Tibial nerve (tissue), 4 donors: ENCODE measurements at regions not wholly inside any gene's neighbourhood (a gene's known extent, or its start where the extent isn't known, plus 50 kb on each side); places are given as distances from the start of the nearest gene placed in this dataset.
A peak's percentile ranks its signal among the peaks of the same experiment; 100 is the strongest.

Experiments used
- DNase-seq, 2 donors: peaks; one replicate each; pipeline ENCODE4 v3.0.0-alpha.2; 2019; ENCODE audit warnings: low spot score in 2 of 2
- H3K27ac ChIP-seq, 4 donors: fragments of 200-600 bp; sonication (generic) in 3 of 4; one replicate each; pipeline ENCODE4 v1.5.1; 2017 to 2019; ENCODE audit warnings: mild to moderate bottlenecking in 1 of 4
- H3K27me3 ChIP-seq, 2 donors: fragments of 200-600 bp; sonication (generic) in 1 of 2; one replicate each; pipeline versions ENCODE4 v1.5.1 to v1.6.0; 2017 to 2019
- H3K36me3 ChIP-seq, 3 donors: fragments of 200-600 bp; sonication (generic); one replicate each; pipeline ENCODE4 v1.5.1; 2018 to 2019
- H3K4me1 ChIP-seq, 4 donors: fragments of 200-600 bp; sonication (generic) in 3 of 4; one replicate each; pipeline ENCODE4 v1.5.1; 2017 to 2019
- H3K4me3 ChIP-seq, 4 donors: fragments of 200-600 bp; sonication (generic) in 3 of 4; one replicate each; pipeline ENCODE4 v1.5.1; 2017 to 2019; ENCODE audit warnings: mild to moderate bottlenecking in 1 of 4, moderate library complexity in 1 of 4
- H3K9me3 ChIP-seq, 4 donors: fragments of 200-600 bp; sonication (generic) in 3 of 4; one replicate each; pipeline ENCODE4 v1.5.1; 2017 to 2019
- CTCF ChIP-seq, 5 experiments: fragments of 200-600 bp in 3 of 5; fragments of 450-650 bp in 2 of 5; sonication (generic) in 3 of 5; IDR thresholded peaks; one replicate each; pipeline ENCODE4 v1.5.1; 2016 to 2019; ENCODE audit warnings: antibody characterized with exemption in 5 of 5, mild to moderate bottlenecking in 3 of 5, moderate library complexity in 2 of 5
- EP300 ChIP-seq, 2 donors: sonication (generic); formaldehyde crosslinking; IDR thresholded peaks; one replicate each; pipeline ENCODE4 v1.6.1; 2017; ENCODE audit warnings: antibody characterized with exemption in 2 of 2, mild to moderate bottlenecking in 1 of 2
- POLR2A ChIP-seq, 2 donors: fragments of 450-650 bp; IDR thresholded peaks; one replicate each; pipeline ENCODE4 v1.6.1; 2017; ENCODE audit warnings: antibody characterized with exemption in 2 of 2, mild to moderate bottlenecking in 2 of 2, moderate library complexity in 2 of 2
- WGBS, 2 donors: methylation state at CpG; one replicate each; pipeline ENCODE4 v1.1.5; 2018; 5-methylcytosine and 5-hydroxymethylcytosine counted together

- TF ChIP-seq EP300 (IDR thresholded peaks at IDR 0.05) (no peak), POLR2A (IDR thresholded peaks at IDR 0.05) (no peak), CTCF (IDR thresholded peaks at IDR 0.05) (peak in 2 of 5 experiments; percentile 13 to 24)
- DNase-seq = no peak
- Histone ChIP-seq H3K9me3 (no peaks in the 10 kb centered on the region), H3K4me1 (peaks cover 0 to 38% (median 4%) of the 10 kb centered on the region in 4 donors), H3K36me3 (no peaks in the 10 kb centered on the region), H3K27ac (no peak overlapping the region), H3K4me3 (no peak overlapping the region), H3K27me3 (no peaks in the 10 kb centered on the region)
- 59 to 61% methylated on average over 1 of the region's 1 CpG for WGBS, 2 donors
Observed at GRCh38 chr10:60441515-60441914, 51.8 kb upstream of the ANK3 start.

GRCh38 chr10:60439641-60440040 lies 50.0 kb upstream of the ANK3 start:
- Histone ChIP-seq H3K9me3 (no peaks in the 10 kb centered on the region), H3K4me3 (no peak overlapping the region), H3K4me1 (peaks cover 0 to 25% (median 0%) of the 10 kb centered on the region in 4 donors), H3K36me3 (no peaks in the 10 kb centered on the region), H3K27me3 (no peaks in the 10 kb centered on the region), H3K27ac (no peak overlapping the region)
- DNase-seq = no peak
- 90 to 97% methylated on average over 2 of the region's 2 CpGs for WGBS, 2 donors
- TF ChIP-seq CTCF (IDR thresholded peaks at IDR 0.05) = no peak
- no peak for TF ChIP-seq POLR2A (IDR thresholded peaks at IDR 0.05)
- no peak for TF ChIP-seq EP300 (IDR thresholded peaks at IDR 0.05)
